Parathyroid adenoma (tissue), 2 donors: ENCODE measurements at regions not wholly inside any gene's neighbourhood (a gene's known extent, or its start where the extent isn't known, plus 50 kb on each side); places are given as distances from the start of the nearest gene placed in this dataset.

Source experiments
- H2AFZ ChIP-seq: fragments of 300-600 bp; sonication (generic); one replicate; pipeline ENCODE4 v1.7.0; 2017; ENCODE audit warnings: antibody characterized with exemption, mild to moderate bottlenecking
- H3K27ac ChIP-seq: fragments of 300-600 bp; sonication (generic); one replicate; pipeline ENCODE4 v1.7.0; 2017
- H3K27me3 ChIP-seq: fragments of 300-600 bp; sonication (generic); one replicate; pipeline ENCODE4 v1.7.0; 2017; ENCODE audit warnings: low read length; ENCODE audit not compliant: control insufficient read depth, insufficient read depth
- H3K36me3 ChIP-seq: fragments of 300-600 bp; sonication (generic); one replicate; pipeline ENCODE4 v1.7.0; 2017; ENCODE audit warnings: low read length; ENCODE audit not compliant: control insufficient read depth, insufficient read depth
- H3K4me1 ChIP-seq: fragments of 300-600 bp; sonication (generic); one replicate; pipeline ENCODE4 v1.7.0; 2017; ENCODE audit warnings: control low read depth
- H3K4me2 ChIP-seq: fragments of 300-600 bp; sonication (generic); one replicate; pipeline ENCODE4 v1.7.0; 2017; ENCODE audit warnings: low read length
- H3K4me3 ChIP-seq: fragments of 300-600 bp; sonication (generic); one replicate; pipeline ENCODE4 v1.7.0; 2017; ENCODE audit warnings: low read depth, low read length
- H3K79me2 ChIP-seq: fragments of 300-600 bp; sonication (generic); one replicate; pipeline ENCODE4 v1.7.0; 2017; ENCODE audit warnings: control low read depth
- H3K9ac ChIP-seq: fragments of 300-600 bp; sonication (generic); one replicate; pipeline ENCODE4 v1.7.0; 2017; ENCODE audit warnings: mild to moderate bottlenecking
- H3K9me3 ChIP-seq: fragments of 300-600 bp; sonication (generic); one replicate; pipeline ENCODE4 v1.7.0; 2017; ENCODE audit warnings: low read length; ENCODE audit not compliant: control insufficient read depth
- CTCF ChIP-seq: fragments of 300-600 bp; sonication (generic); IDR thresholded peaks from one replicate; pipeline ENCODE4 v1.7.0; 2017; ENCODE audit warnings: antibody characterized with exemption, mild to moderate bottlenecking
- donor health status: primary hyperparathyroidism.

DNA sequence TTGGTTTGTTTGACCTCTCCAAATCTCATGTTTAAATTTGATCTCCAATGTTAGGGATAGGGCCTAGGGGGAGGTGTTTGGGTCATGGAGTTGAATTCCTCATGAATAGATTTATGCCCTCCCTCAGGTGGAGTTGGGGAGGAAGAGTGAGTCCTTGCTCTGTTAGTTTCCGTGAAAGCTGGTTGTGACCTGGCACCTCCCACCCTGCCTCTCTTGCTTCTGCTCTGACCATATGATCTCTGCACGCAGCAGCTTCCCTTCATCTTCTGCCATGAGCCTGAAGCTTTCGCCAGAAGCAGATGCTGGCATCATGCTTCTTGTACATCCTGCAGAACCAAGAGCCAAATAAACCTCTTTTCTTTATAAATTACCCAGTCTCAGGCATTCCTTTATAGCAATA lies 231.6 kb upstream of the ERBB4 start:
- no peaks in the 10 kb centered on the region for H3K27me3 ChIP-seq
- TF ChIP-seq CTCF: no peak
- no peak overlapping the region for H3K4me2 ChIP-seq
- no peaks in the 10 kb centered on the region for H3K79me2 ChIP-seq
- H3K4me1 ChIP-seq: no peaks in the 10 kb centered on the region
- H2AFZ ChIP-seq: no peak overlapping the region
- no peak overlapping the region for H3K4me3 ChIP-seq
- no peaks in the 10 kb centered on the region for H3K9me3 ChIP-seq
- no peak overlapping the region for H3K27ac ChIP-seq
- no peaks in the 10 kb centered on the region for H3K36me3 ChIP-seq
- no peak overlapping the region for H3K9ac ChIP-seq

DNA sequence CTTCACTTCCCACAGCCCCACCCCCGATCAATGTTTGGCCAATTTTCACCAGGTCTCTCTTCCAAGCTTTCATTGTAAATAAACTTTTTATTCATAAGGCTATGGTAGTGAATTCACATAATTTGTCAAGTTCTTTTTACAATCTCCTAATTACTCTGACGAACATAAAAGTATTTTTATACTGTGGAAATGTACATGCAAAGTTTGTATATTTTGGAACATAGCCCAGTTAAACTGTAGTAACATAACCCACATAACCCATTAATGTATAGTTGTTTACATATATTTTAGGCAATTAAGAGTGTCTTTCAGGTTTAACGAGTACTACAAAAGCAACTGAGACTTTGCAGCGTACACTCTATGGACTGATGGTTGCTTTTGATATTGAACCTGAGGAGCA lies 228.3 kb upstream of the ERBB4 start:
- H3K9ac ChIP-seq: no peak overlapping the region
- no peak overlapping the region for H2AFZ ChIP-seq
- H3K27me3 ChIP-seq: no peaks in the 10 kb centered on the region
- TF ChIP-seq CTCF: no peak
- no peak overlapping the region for H3K4me3 ChIP-seq
- no peaks in the 10 kb centered on the region for H3K36me3 ChIP-seq
- H3K9me3 ChIP-seq: no peaks in the 10 kb centered on the region
- no peak overlapping the region for H3K27ac ChIP-seq
- H3K79me2 ChIP-seq: no peaks in the 10 kb centered on the region
- H3K4me2 ChIP-seq: no peak overlapping the region
- no peaks in the 10 kb centered on the region for H3K4me1 ChIP-seq

GRCh38 chr2:212752730-212753351 lies 214.2 kb upstream of the ERBB4 start:
- Histone ChIP-seq H2AFZ (no peak overlapping the region), H3K27me3 (no peaks in the 10 kb centered on the region), H3K9me3 (no peaks in the 10 kb centered on the region), H3K36me3 (no peaks in the 10 kb centered on the region), H3K4me2 (no peak overlapping the region), H3K79me2 (no peaks in the 10 kb centered on the region), H3K4me3 (no peak overlapping the region), H3K4me1 (no peaks in the 10 kb centered on the region), H3K9ac (no peak overlapping the region), H3K27ac (no peak overlapping the region)
- no peak for TF ChIP-seq CTCF

DNA sequence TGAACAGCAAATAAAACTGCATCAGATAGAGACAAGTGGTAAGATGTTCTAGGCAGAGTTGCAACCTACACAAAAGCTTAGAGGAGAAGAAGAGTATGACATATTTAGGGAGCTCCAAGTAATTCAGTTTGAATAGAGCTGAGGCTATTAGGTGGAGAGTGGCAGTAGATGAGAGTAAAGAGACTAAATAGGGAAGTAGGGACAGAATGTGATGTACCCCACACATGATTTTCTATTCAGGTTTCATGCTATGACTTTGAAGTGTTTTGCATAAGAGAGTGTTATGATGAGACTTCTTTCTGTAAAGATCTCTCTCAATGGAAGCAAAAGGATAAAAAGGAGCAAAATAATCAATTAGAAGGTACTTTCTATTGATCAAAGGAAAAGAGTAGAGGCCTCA lies 206.8 kb upstream of the ERBB4 start:
- Histone ChIP-seq H3K4me3 (no peak overlapping the region), H3K4me1 (no peaks in the 10 kb centered on the region), H3K4me2 (no peak overlapping the region), H3K27ac (no peak overlapping the region), H3K27me3 (no peaks in the 10 kb centered on the region), H3K79me2 (no peaks in the 10 kb centered on the region), H3K36me3 (no peaks in the 10 kb centered on the region), H3K9me3 (no peaks in the 10 kb centered on the region), H3K9ac (no peak overlapping the region), H2AFZ (no peak overlapping the region)
- no peak for TF ChIP-seq CTCF
